ENCODE measurements at regions not wholly inside any gene's neighbourhood (a gene's known extent, or its start where the extent isn't known, plus 50 kb on each side); places are given as distances from the start of the nearest gene placed in this dataset.

- DNase-seq, result no peak
- no peak overlapping the region for H2AFZ ChIP-seq (ENCODE audit: insufficient read depth, low read depth, low read length, poor library complexity, severe bottlenecking)
- H3K4me2 ChIP-seq (replicated peaks; ENCODE audit: extremely low read depth, low read length, poor library complexity, severe bottlenecking), result no peak overlapping the region
- peaks cover 0 to 5% (median 0%) of the 10 kb centered on the region in 3 donors for H3K27me3 Mint-ChIP-seq (ENCODE audit: low read depth in 3 of 3)
- H4K20me1 ChIP-seq (ENCODE audit: insufficient read depth, low read length), result no peaks in the 10 kb centered on the region
- no peaks in the 10 kb centered on the region for H3K36me3 ChIP-seq (replicated peaks in 1 of 2; ENCODE audit: control insufficient read depth in 1 of 2, insufficient read depth in 2 of 2, low read length in 2 of 2)
- no peaks in the 10 kb centered on the region for H3K79me2 ChIP-seq (ENCODE audit: insufficient read depth, low read length)
- intact Hi-C loops (cut with micrococcal nuclease), result no loop called here
- no peak overlapping the region for H3K4me3 ChIP-seq (replicated peaks in 1 of 3; ENCODE audit: low read depth in 2 of 3, low read length in 3 of 3)
- H3K27me3 ChIP-seq (ENCODE audit: control insufficient read depth in 2 of 2, insufficient read depth in 2 of 2, low read length in 2 of 2), result no peaks in the 10 kb centered on the region
- H3K36me3 Mint-ChIP-seq, result no peaks in the 10 kb centered on the region
- H3K27ac Mint-ChIP-seq, result no peak overlapping the region
- no peak for TF ChIP-seq CTCF (IDR thresholded peaks at IDR 0.05)
- no peaks in the 10 kb centered on the region for H3K4me1 Mint-ChIP-seq
- WGBS (ENCODE audit: insufficient coverage), result no CpG with 5 or more reads among the region's 2 CpGs
- H3K4me3 Mint-ChIP-seq, result no peak overlapping the region
- H3K9me3 Mint-ChIP-seq, result peaks cover 0 to 4% (median 0%) of the 10 kb centered on the region in 7 donors
- H3K4me1 ChIP-seq (ENCODE audit: control insufficient read depth in 1 of 2, insufficient read depth in 2 of 2, low read length in 2 of 2), result no peaks in the 10 kb centered on the region
- H3K27ac ChIP-seq (ENCODE audit: low read depth in 1 of 2, low read length in 2 of 2), result no peak overlapping the region
- H3K9me3 ChIP-seq (replicated peaks in 1 of 2; ENCODE audit: control insufficient read depth in 1 of 2, insufficient read depth in 1 of 2, low read length in 2 of 2), result no peaks in the 10 kb centered on the region
- H3K9ac ChIP-seq (ENCODE audit: insufficient read depth, low read length, poor library complexity, severe bottlenecking), result no peak overlapping the region
These were observed 127.2 kb upstream of the SMIM21 start for GRCh38 chr18:75554644-75555185.

GRCh38 chr18:75554176-75554575 is 126.7 kb upstream of the SMIM21 start:
- Histone ChIP-seq H3K4me1 (ENCODE audit: control insufficient read depth in 1 of 2, insufficient read depth in 2 of 2, low read length in 2 of 2) (no peaks in the 10 kb centered on the region), H3K36me3 (replicated peaks in 1 of 2; ENCODE audit: control insufficient read depth in 1 of 2, insufficient read depth in 2 of 2, low read length in 2 of 2) (no peaks in the 10 kb centered on the region), H3K27me3 (ENCODE audit: control insufficient read depth in 2 of 2, insufficient read depth in 2 of 2, low read length in 2 of 2) (no peaks in the 10 kb centered on the region), H3K4me2 (replicated peaks; ENCODE audit: extremely low read depth, low read length, poor library complexity, severe bottlenecking) (no peak overlapping the region), H3K4me3 (replicated peaks in 1 of 3; ENCODE audit: low read depth in 2 of 3, low read length in 3 of 3) (no peak overlapping the region), H3K9me3 (replicated peaks in 1 of 2; ENCODE audit: control insufficient read depth in 1 of 2, insufficient read depth in 1 of 2, low read length in 2 of 2) (no peaks in the 10 kb centered on the region), H3K79me2 (ENCODE audit: insufficient read depth, low read length) (no peaks in the 10 kb centered on the region), H3K27ac (ENCODE audit: low read depth in 1 of 2, low read length in 2 of 2) (no peak overlapping the region), H3K9ac (ENCODE audit: insufficient read depth, low read length, poor library complexity, severe bottlenecking) (no peak overlapping the region), H4K20me1 (ENCODE audit: insufficient read depth, low read length) (no peaks in the 10 kb centered on the region), H2AFZ (ENCODE audit: insufficient read depth, low read depth, low read length, poor library complexity, severe bottlenecking) (no peak overlapping the region)
- Mint-ChIP-seq H3K36me3 (no peaks in the 10 kb centered on the region), H3K27ac (no peak overlapping the region), H3K4me1 (no peaks in the 10 kb centered on the region), H3K9me3 (peaks cover 0 to 4% (median 1%) of the 10 kb centered on the region in 7 donors), H3K27me3 (ENCODE audit: low read depth in 3 of 3) (peaks cover 0 to 5% (median 0%) of the 10 kb centered on the region in 3 donors), H3K4me3 (no peak overlapping the region)
- intact Hi-C loops (cut with micrococcal nuclease), result no loop called here
- 79% methylated on average over 5 of the region's 7 CpGs for WGBS (ENCODE audit: insufficient coverage)
- no peak for DNase-seq
- TF ChIP-seq CTCF (IDR thresholded peaks at IDR 0.05), result no peak
